ENCODE measurements at regions not wholly inside any gene's neighbourhood (a gene's known extent, or its start where the extent isn't known, plus 50 kb on each side); places are given as distances from the start of the nearest gene placed in this dataset.

- H3K4me3 ChIP-seq (ENCODE audit: low read depth in 1 of 2, low read length in 2 of 2) = no peak overlapping the region
- no peaks in the 10 kb centered on the region for H3K36me3 ChIP-seq (ENCODE audit: control insufficient read depth in 1 of 2, insufficient read depth in 2 of 2, low read length in 2 of 2)
- H3K4me1 ChIP-seq (ENCODE audit: control insufficient read depth in 1 of 2, insufficient read depth in 2 of 2, low read length in 2 of 2) = no peaks in the 10 kb centered on the region
- H3K27me3 ChIP-seq (ENCODE audit: control insufficient read depth in 1 of 2, insufficient read depth in 2 of 2, low read length in 2 of 2) = no peaks in the 10 kb centered on the region
- H3K9me3 ChIP-seq (ENCODE audit: control insufficient read depth in 1 of 2, low read length in 2 of 2) = no peaks in the 10 kb centered on the region
- H3K27ac ChIP-seq (ENCODE audit: low read depth, low read length) = no peak overlapping the region
- no peak overlapping the region for H3K9ac ChIP-seq (ENCODE audit: low read depth in 1 of 2, low read length in 2 of 2)
Observed at GRCh38 chr17:14019186-14019956, 49.9 kb upstream of the COX10 start.

Measured in duodenal mucosa (tissue), 2 donors.